HepG2 (cell line): ENCODE measurements at regions not wholly inside any gene's neighbourhood (a gene's known extent, or its start where the extent isn't known, plus 50 kb on each side); places are given as distances from the start of the nearest gene placed in this dataset.

Source experiments
- ATAC-seq: fragments of 200-7000 bp; cut with Tn5 transposase; 3 replicates; pipeline ENCODE4 v1.9.1; 2020; ENCODE audit warnings: mild to moderate bottlenecking, moderate library complexity
- BruUV-seq: library from RNA; stranded (reverse); fragments of 400-500 nt; replicated peaks from 2 replicates; lab custom pipeline; 2021; lab: Mats Ljungman, UMichigan
- CTCF ChIA-PET: fragments of 300-600 bp; formaldehyde crosslinking; extraction: SDS; loops from one replicate; lab custom pipeline; 2021; ENCODE audit warnings: low total read pairs, inconsistent platforms, low intra/inter-chr PET ratio; lab: Yijun Ruan, JAX
- POLR2A ChIA-PET: fragments of 350-600 bp; sonication (Branson Sonifier 250); formaldehyde crosslinking; loops from one replicate; lab custom pipeline; 2020; ENCODE audit warnings: antibody characterized with exemption, inconsistent platforms; lab: Yijun Ruan, JAX
- DNase-seq: peaks from one replicate; pipeline ENCODE4 v3.0.0-alpha.2; 2015; ENCODE audit warnings: low spot score
- FAIRE-seq: peaks from 3 replicates; lab custom pipeline; 2011; peaks lifted over from hg19 to GRCh38; lab: Jason Lieb, UNC
- H2AFZ ChIP-seq: one replicate; pipeline ENCODE4 v1.6.1; 2011; ENCODE audit warnings: low read length, inconsistent platforms
- H3K27ac ChIP-seq: fragments of 300-600 bp; 3 replicates; pipeline ENCODE4 v1.8.0; 2011; ENCODE audit warnings: mixed run types, mild to moderate bottlenecking, mixed read lengths, low read length, inconsistent platforms; ENCODE audit not compliant: insufficient read depth; ENCODE audit errors: extremely low read length
- H3K27me3 ChIP-seq, 2 experiments: fragments of 200-600 bp in 1 of 2; 2 replicates in 1 of 2; 3 replicates in 1 of 2; pipeline versions ENCODE4 v1.6.0 to v1.8.0; 2011; ENCODE audit warnings: low read length in 2 of 2, mild to moderate bottlenecking in 2 of 2, moderate library complexity in 2 of 2, inconsistent platforms in 1 of 2; ENCODE audit not compliant: insufficient read depth in 2 of 2, control insufficient read depth in 1 of 2
- H3K36me3 ChIP-seq, 2 experiments: fragments of 200-600 bp in 1 of 2; replicated peaks in 1 of 2; 2 replicates in 1 of 2; 3 replicates in 1 of 2; pipeline versions ENCODE4 v1.5.1 to v1.8.0; 2011; ENCODE audit warnings: low read length in 2 of 2, inconsistent platforms in 1 of 2; ENCODE audit not compliant: insufficient read depth in 2 of 2, control insufficient read depth in 1 of 2
- H3K4me1 ChIP-seq: 2 replicates; pipeline ENCODE4 v1.5.1; 2012; ENCODE audit warnings: low read length, inconsistent platforms; ENCODE audit not compliant: insufficient read depth
- H3K4me2 ChIP-seq: 2 replicates; pipeline ENCODE4 v1.6.0; 2011; ENCODE audit warnings: low read depth, low read length, inconsistent platforms
- H3K4me3 ChIP-seq, 3 experiments: fragments of 200-600 bp in 1 of 3; sonication (generic), shearing (Covaris generic) in 1 of 3; replicated peaks in 1 of 3; 2 replicates each; pipeline ENCODE4 v1.5.1; 2011 to 2016; ENCODE audit warnings: low read length in 3 of 3, inconsistent platforms in 2 of 3, low read depth in 2 of 3, mild to moderate bottlenecking in 2 of 3, control low read depth in 1 of 3, mixed read lengths in 1 of 3; ENCODE audit not compliant: insufficient read depth in 1 of 3
- H3K79me2 ChIP-seq: one replicate; pipeline ENCODE4 v1.6.1; 2011; ENCODE audit warnings: low read length, inconsistent platforms; ENCODE audit not compliant: insufficient read depth
- H3K9ac ChIP-seq: 2 replicates; pipeline ENCODE4 v1.6.0; 2011; ENCODE audit warnings: mild to moderate bottlenecking, low read depth, low read length, inconsistent platforms; ENCODE audit not compliant: insufficient read depth
- H3K9me3 ChIP-seq: 2 replicates; pipeline ENCODE4 v1.5.1; 2012; ENCODE audit warnings: mild to moderate bottlenecking, low read length
- H4K20me1 ChIP-seq: 2 replicates; pipeline ENCODE4 v1.6.0; 2011; ENCODE audit warnings: inconsistent platforms, mild to moderate bottlenecking, low read length, moderate library complexity; ENCODE audit not compliant: insufficient read depth
- FOXK2 ChIP-seq: fragments of 450-650 bp; IDR thresholded peaks from 2 replicates; pipeline ENCODE4 v1.6.1; 2016
- HIVEP1 ChIP-seq: sonication (generic); formaldehyde crosslinking; IDR thresholded peaks from 2 replicates; pipeline ENCODE4 v1.4.0; 2020; ENCODE audit warnings: mild to moderate bottlenecking, missing genetic modification reagents
- MLLT10 ChIP-seq: sonication (generic); formaldehyde crosslinking; IDR thresholded peaks from 2 replicates; pipeline ENCODE4 v1.4.0; 2020; ENCODE audit warnings: missing genetic modification reagents
- NCOR1 ChIP-seq: fragments of 200-600 bp; sonication (generic); IDR thresholded peaks from 2 replicates; pipeline ENCODE4 v1.7.0; 2017; ENCODE audit warnings: antibody characterized with exemption, low read length, borderline replicate concordance
- ZNF281 ChIP-seq: sonication (generic); formaldehyde crosslinking; IDR thresholded peaks from 2 replicates; pipeline ENCODE4 v1.4.0; 2020; ENCODE audit warnings: missing genetic modification reagents, borderline replicate concordance
- ZNF317 ChIP-seq: sonication (generic); formaldehyde crosslinking; IDR thresholded peaks from 2 replicates; pipeline ENCODE4 v1.5.0; 2020; ENCODE audit warnings: mild to moderate bottlenecking, missing genetic modification reagents
- WGBS: methylation state at CpG from one replicate; pipeline ENCODE4 v1.1.6; 2017; ENCODE audit warnings: low lambda C conversion rate; 5-methylcytosine and 5-hydroxymethylcytosine counted together
- in situ Hi-C: cut with HindIII; loops from 2 replicates; pipeline ENCODE4 v1.10.0; 2017; ENCODE audit warnings: low pct_unique_long_range_greater_than_20kb; ENCODE audit not compliant: extremely low pct_ligation_motif_present
- intact Hi-C: fragments of 100-400 bp; cut with micrococcal nuclease; formaldehyde crosslinking; loops from one replicate; pipeline ENCODE4 v1.10.0; 2022; ENCODE audit not compliant: unreplicated experiment
- TF ChIP-seq, protein P1 (sequence below): sonication (generic); formaldehyde crosslinking; IDR thresholded peaks from 2 replicates; pipeline ENCODE4 v1.5.1; 2020; ENCODE audit warnings: mild to moderate bottlenecking, missing genetic modification reagents
- TF ChIP-seq, protein P2 (sequence below): sonication (generic); formaldehyde crosslinking; IDR thresholded peaks from 2 replicates; pipeline ENCODE4 v1.4.0; 2020; ENCODE audit warnings: mild to moderate bottlenecking, missing genetic modification reagents

- DNase-seq, result no peak
- Histone ChIP-seq H3K36me3 (no peaks in the 10 kb centered on the region), H3K4me1 (no peaks in the 10 kb centered on the region), H3K9ac (no peak overlapping the region), H3K9me3 (no peaks in the 10 kb centered on the region), H4K20me1 (no peaks in the 10 kb centered on the region), H3K4me3 (no peak overlapping the region), H3K79me2 (no peaks in the 10 kb centered on the region), H3K27ac (no peak overlapping the region), H3K4me2 (no peak overlapping the region), H2AFZ (no peak overlapping the region), H3K27me3 (peaks cover 0 to 2% of the 10 kb centered on the region in 2 experiments; a peak in 1 of 5 replicates)
- in situ Hi-C loops, result no loop called here
- intact Hi-C loops, result no loop called here
- ATAC-seq, result no peak
- 33% methylated on average over 3 of the region's 4 CpGs for WGBS
- CTCF ChIA-PET, result no interaction called here
- no peak for FAIRE-seq
- POLR2A ChIA-PET, result no interaction called here
- no TSS peak for BruUV-seq
- TF ChIP-seq NCOR1 (no peak), ZNF317 (no peak), MLLT10 (no peak)
- TF ChIP-seq, protein P1, sequence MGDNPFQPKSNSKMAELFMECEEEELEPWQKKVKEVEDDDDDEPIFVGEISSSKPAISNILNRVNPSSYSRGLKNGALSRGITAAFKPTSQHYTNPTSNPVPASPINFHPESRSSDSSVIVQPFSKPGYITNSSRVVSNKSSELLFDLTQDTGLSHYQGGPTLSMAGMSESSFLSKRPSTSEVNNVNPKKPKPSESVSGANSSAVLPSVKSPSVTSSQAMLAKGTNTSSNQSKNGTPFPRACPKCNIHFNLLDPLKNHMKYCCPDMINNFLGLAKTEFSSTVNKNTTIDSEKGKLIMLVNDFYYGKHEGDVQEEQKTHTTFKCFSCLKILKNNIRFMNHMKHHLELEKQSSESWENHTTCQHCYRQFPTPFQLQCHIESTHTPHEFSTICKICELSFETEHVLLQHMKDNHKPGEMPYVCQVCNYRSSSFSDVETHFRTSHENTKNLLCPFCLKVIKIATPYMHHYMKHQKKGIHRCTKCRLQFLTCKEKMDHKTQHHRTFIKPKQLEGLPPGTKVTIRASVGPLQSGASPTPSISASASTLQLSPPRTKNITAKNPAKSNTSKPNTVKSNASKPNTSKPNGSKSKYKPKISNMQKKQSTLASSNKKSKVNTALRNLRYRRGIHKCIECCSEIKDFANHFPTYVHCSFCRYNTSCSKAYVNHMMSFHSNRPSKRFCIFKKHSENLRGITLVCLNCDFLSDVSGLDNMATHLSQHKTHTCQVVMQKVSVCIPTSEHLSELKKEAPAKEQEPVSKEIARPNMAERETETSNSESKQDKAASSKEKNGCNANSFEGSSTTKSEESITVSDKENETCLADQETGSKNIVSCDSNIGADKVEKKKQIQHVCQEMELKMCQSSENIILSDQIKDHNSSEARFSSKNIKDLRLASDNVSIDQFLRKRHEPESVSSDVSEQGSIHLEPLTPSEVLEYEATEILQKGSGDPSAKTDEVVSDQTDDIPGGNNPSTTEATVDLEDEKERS (CRISPR knock-in tag), result no peak
Measured at GRCh38 chr18:37720663-37721062, 155.1 kb upstream of the CELF4 start.

GRCh38 chr18:37717656-37718055 is 152.1 kb upstream of the CELF4 start:
- peaks cover 0 to 2% of the 10 kb centered on the region in 2 experiments; a peak in 1 of 5 replicates for H3K27me3 ChIP-seq
- FAIRE-seq (no peak), ATAC-seq (no peak), DNase-seq (no peak)
- 0% methylated on average over 1 of the region's 2 CpGs for WGBS
- no peak overlapping the region for H3K4me3 ChIP-seq
- H3K79me2 ChIP-seq, result no peaks in the 10 kb centered on the region
- TF ChIP-seq ZNF281 (CRISPR knock-in tag) (no peak), FOXK2 (no peak), HIVEP1 (CRISPR knock-in tag) (no peak)
- TF ChIP-seq, protein P2, sequence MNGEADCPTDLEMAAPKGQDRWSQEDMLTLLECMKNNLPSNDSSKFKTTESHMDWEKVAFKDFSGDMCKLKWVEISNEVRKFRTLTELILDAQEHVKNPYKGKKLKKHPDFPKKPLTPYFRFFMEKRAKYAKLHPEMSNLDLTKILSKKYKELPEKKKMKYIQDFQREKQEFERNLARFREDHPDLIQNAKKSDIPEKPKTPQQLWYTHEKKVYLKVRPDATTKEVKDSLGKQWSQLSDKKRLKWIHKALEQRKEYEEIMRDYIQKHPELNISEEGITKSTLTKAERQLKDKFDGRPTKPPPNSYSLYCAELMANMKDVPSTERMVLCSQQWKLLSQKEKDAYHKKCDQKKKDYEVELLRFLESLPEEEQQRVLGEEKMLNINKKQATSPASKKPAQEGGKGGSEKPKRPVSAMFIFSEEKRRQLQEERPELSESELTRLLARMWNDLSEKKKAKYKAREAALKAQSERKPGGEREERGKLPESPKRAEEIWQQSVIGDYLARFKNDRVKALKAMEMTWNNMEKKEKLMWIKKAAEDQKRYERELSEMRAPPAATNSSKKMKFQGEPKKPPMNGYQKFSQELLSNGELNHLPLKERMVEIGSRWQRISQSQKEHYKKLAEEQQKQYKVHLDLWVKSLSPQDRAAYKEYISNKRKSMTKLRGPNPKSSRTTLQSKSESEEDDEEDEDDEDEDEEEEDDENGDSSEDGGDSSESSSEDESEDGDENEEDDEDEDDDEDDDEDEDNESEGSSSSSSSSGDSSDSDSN (CRISPR knock-in tag), result no peak
- no peak overlapping the region for H2AFZ ChIP-seq
- no peak overlapping the region for H3K9ac ChIP-seq
- intact Hi-C loops, result no loop called here
- CTCF ChIA-PET, result no interaction called here
- in situ Hi-C loops, result no loop called here
- H3K36me3 ChIP-seq, result no peaks in the 10 kb centered on the region
- BruUV-seq, result no TSS peak
- POLR2A ChIA-PET, result no interaction called here
- no peaks in the 10 kb centered on the region for H3K4me1 ChIP-seq
- no peak overlapping the region for H3K4me2 ChIP-seq
- no peaks in the 10 kb centered on the region for H4K20me1 ChIP-seq
- H3K9me3 ChIP-seq, result no peaks in the 10 kb centered on the region
- H3K27ac ChIP-seq, result no peak overlapping the region
